ENCODE measurements at regions not wholly inside any gene's neighbourhood (a gene's known extent, or its start where the extent isn't known, plus 50 kb on each side); places are given as distances from the start of the nearest gene placed in this dataset.

DNA sequence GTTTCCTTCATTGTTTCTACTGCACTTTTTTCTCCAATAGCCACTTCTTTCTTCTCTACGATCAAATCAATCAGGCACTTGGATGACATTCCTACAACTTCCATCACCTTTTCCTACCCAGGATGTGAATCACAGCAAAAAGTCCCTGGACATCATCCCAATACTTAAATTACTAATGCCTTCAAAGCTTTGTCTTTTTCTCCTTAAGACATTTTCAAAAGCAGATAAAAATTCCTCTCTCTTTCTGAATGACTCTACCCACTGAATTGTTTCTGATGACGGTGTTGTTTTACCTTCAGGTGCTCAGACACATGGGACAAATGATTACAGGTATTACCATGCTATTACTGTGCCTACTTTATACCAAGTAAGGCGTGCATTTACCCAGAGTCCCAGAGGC, 500.9 kb downstream of the FBXO15 start:
- no peak for DNase-seq

DNA sequence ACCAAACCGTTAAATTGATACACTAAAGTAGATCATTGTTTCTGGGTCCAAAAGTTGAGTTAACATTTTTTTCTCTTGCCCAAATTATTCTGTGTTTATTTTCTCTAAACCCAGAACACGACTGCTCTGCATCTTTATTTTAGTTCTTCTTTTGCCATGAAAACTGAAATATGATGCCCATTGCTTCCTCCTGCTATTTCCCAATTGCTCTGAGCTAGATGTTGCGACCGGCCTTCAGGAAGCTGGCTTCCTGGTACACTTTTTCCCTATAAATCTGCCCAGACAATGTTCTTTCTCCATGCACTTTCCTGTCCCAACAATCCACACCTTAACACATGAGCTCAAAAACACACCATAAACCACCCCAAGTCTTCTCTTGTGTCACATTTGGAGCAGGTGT, 501.4 kb downstream of the FBXO15 start:
- Mint-ChIP-seq H3K9me3 (ENCODE audit: unreplicated experiment) (no peaks in the 10 kb centered on the region), H3K27me3 (ENCODE audit: unreplicated experiment) (no peaks in the 10 kb centered on the region), H3K27ac (ENCODE audit: unreplicated experiment) (no peak overlapping the region)

More for the DNA sequence above, 500.9 kb downstream of the FBXO15 start:
- Mint-ChIP-seq H3K4me3 (ENCODE audit: unreplicated experiment) (no peak overlapping the region), H3K27me3 (ENCODE audit: unreplicated experiment) (no peaks in the 10 kb centered on the region), H3K27ac (ENCODE audit: unreplicated experiment) (no peak overlapping the region), H3K36me3 (ENCODE audit: unreplicated experiment) (no peaks in the 10 kb centered on the region), H3K4me1 (ENCODE audit: low read depth, unreplicated experiment) (peaks cover 4% of the 10 kb centered on the region), H3K9me3 (ENCODE audit: unreplicated experiment) (no peaks in the 10 kb centered on the region)
- TF ChIP-seq, protein P1, sequence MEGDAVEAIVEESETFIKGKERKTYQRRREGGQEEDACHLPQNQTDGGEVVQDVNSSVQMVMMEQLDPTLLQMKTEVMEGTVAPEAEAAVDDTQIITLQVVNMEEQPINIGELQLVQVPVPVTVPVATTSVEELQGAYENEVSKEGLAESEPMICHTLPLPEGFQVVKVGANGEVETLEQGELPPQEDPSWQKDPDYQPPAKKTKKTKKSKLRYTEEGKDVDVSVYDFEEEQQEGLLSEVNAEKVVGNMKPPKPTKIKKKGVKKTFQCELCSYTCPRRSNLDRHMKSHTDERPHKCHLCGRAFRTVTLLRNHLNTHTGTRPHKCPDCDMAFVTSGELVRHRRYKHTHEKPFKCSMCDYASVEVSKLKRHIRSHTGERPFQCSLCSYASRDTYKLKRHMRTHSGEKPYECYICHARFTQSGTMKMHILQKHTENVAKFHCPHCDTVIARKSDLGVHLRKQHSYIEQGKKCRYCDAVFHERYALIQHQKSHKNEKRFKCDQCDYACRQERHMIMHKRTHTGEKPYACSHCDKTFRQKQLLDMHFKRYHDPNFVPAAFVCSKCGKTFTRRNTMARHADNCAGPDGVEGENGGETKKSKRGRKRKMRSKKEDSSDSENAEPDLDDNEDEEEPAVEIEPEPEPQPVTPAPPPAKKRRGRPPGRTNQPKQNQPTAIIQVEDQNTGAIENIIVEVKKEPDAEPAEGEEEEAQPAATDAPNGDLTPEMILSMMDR (IDR thresholded peaks at IDR 0.05; ENCODE audit: partially characterized antibody, unreplicated experiment): no peak

DNA sequence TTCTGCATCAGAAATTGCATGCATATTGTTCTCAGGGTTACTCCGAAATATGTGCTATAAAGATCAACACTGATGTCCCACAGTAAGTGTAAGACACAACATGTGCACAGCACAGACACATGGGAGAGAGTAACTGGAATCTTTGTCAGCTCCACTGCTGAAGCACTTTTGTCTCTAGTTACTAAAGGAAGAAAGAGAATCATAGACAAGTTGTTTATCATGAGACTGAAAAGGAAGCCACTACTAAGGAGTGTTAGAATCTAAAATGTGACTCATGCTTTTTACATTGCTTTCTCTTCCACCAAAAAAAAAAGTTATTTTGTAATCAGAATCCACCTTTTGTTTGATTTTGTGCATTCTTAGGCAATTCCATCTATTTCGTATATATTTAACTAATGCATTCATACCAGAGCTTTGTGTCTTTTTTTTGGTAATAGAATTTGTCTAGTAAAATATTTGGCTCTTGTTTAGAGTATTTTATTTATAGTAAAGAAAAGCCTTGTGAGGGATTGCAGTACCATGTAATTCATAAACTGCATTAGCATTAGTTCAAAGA, 502.4 kb downstream of the FBXO15 start:
- DNase-seq: no peak

More for the DNA sequence above, 501.4 kb downstream of the FBXO15 start:
- Mint-ChIP-seq H3K36me3 (ENCODE audit: unreplicated experiment) (no peaks in the 10 kb centered on the region), H3K4me1 (ENCODE audit: low read depth, unreplicated experiment) (peaks cover 4% of the 10 kb centered on the region), H3K4me3 (ENCODE audit: unreplicated experiment) (no peak overlapping the region)
- TF ChIP-seq, protein P1 (IDR thresholded peaks at IDR 0.05; ENCODE audit: partially characterized antibody, unreplicated experiment): no peak
- no peak for DNase-seq

DNA sequence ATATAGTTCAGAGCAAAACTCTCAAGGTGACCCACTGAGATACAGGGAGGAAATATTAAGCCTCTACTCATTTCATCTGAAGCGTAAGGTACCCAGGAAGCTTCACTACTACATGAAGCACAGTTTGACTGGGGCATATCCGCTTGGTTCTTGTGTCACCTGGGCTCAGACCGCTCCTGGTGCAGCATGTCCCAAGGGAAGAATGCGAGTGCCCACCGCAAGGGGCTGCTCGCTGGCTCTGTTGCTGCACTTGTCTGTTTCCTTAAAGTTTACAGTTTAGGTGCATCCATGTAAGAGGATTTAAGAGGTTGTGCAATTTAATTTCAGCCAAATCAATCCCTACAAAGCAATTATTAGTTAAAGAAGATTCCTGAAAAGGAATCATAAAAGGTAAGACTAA, 507.8 kb downstream of the FBXO15 start:
- no peaks in the 10 kb centered on the region for H3K36me3 Mint-ChIP-seq (ENCODE audit: unreplicated experiment)
- no peaks in the 10 kb centered on the region for H3K4me1 Mint-ChIP-seq (ENCODE audit: low read depth, unreplicated experiment)
- H3K27me3 Mint-ChIP-seq (ENCODE audit: unreplicated experiment): no peaks in the 10 kb centered on the region
- H3K4me3 Mint-ChIP-seq (ENCODE audit: unreplicated experiment): no peak overlapping the region
- no peak overlapping the region for H3K27ac Mint-ChIP-seq (ENCODE audit: unreplicated experiment)
- TF ChIP-seq, protein P1 (IDR thresholded peaks at IDR 0.05; ENCODE audit: partially characterized antibody, unreplicated experiment): no peak
- H3K9me3 Mint-ChIP-seq (ENCODE audit: unreplicated experiment): no peaks in the 10 kb centered on the region
- no peak for DNase-seq

More for the DNA sequence above, 502.4 kb downstream of the FBXO15 start:
- H3K9me3 Mint-ChIP-seq (ENCODE audit: unreplicated experiment): no peaks in the 10 kb centered on the region
- H3K4me1 Mint-ChIP-seq (ENCODE audit: low read depth, unreplicated experiment): peaks cover 4% of the 10 kb centered on the region
- no peak overlapping the region for H3K4me3 Mint-ChIP-seq (ENCODE audit: unreplicated experiment)
- no peak overlapping the region for H3K27ac Mint-ChIP-seq (ENCODE audit: unreplicated experiment)
- no peaks in the 10 kb centered on the region for H3K27me3 Mint-ChIP-seq (ENCODE audit: unreplicated experiment)
- TF ChIP-seq, protein P1 (IDR thresholded peaks at IDR 0.05; ENCODE audit: partially characterized antibody, unreplicated experiment): no peak
- H3K36me3 Mint-ChIP-seq (ENCODE audit: unreplicated experiment): no peaks in the 10 kb centered on the region

DNA sequence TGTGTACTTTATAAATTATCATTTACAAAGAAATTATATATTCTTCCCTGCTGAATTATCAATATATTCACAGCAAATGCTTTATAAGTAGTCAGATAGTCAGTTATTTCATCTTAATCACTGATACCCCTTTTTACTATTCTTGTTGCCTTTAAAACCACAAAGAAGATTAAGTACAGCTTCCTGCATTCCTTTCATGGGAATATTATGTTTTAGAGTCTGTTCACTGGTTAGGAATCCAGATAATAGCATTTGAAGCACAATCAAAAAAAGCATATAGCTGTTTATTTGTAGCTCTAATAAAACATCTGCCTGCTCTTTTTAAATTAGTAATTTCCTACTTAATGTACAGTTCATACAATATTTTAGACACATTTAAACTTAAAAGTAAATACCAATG, 508.9 kb downstream of the FBXO15 start:
- TF ChIP-seq, protein P1 (IDR thresholded peaks at IDR 0.05; ENCODE audit: partially characterized antibody, unreplicated experiment): no peak
- Mint-ChIP-seq H3K4me3 (ENCODE audit: unreplicated experiment) (no peak overlapping the region), H3K36me3 (ENCODE audit: unreplicated experiment) (no peaks in the 10 kb centered on the region), H3K27me3 (ENCODE audit: unreplicated experiment) (no peaks in the 10 kb centered on the region), H3K4me1 (ENCODE audit: low read depth, unreplicated experiment) (no peaks in the 10 kb centered on the region), H3K9me3 (ENCODE audit: unreplicated experiment) (no peaks in the 10 kb centered on the region), H3K27ac (ENCODE audit: unreplicated experiment) (no peak overlapping the region)
- no peak for DNase-seq

Measured in glutamatergic neuron (in vitro differentiated cells).